ENCODE measurements at regions not wholly inside any gene's neighbourhood (a gene's known extent, or its start where the extent isn't known, plus 50 kb on each side); places are given as distances from the start of the nearest gene placed in this dataset.

GRCh38 chr2:144931480-144931879 lies 411.6 kb upstream of the ZEB2 start:
- no peak for TF ChIP-seq EZH2 (IDR thresholded peaks at IDR 0.05; ENCODE audit: borderline replicate concordance, low read depth, low read length, poor library complexity, severe bottlenecking)
- TF ChIP-seq, protein P1, sequence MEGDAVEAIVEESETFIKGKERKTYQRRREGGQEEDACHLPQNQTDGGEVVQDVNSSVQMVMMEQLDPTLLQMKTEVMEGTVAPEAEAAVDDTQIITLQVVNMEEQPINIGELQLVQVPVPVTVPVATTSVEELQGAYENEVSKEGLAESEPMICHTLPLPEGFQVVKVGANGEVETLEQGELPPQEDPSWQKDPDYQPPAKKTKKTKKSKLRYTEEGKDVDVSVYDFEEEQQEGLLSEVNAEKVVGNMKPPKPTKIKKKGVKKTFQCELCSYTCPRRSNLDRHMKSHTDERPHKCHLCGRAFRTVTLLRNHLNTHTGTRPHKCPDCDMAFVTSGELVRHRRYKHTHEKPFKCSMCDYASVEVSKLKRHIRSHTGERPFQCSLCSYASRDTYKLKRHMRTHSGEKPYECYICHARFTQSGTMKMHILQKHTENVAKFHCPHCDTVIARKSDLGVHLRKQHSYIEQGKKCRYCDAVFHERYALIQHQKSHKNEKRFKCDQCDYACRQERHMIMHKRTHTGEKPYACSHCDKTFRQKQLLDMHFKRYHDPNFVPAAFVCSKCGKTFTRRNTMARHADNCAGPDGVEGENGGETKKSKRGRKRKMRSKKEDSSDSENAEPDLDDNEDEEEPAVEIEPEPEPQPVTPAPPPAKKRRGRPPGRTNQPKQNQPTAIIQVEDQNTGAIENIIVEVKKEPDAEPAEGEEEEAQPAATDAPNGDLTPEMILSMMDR (conservative IDR thresholded peaks at IDR 0.05; ENCODE audit: low read depth, low read length), result no peak
